Naive B cell (primary cell): ENCODE measurements at regions not wholly inside any gene's neighbourhood (a gene's known extent, or its start where the extent isn't known, plus 50 kb on each side); places are given as distances from the start of the nearest gene placed in this dataset.
"Not testable (repeated sequence)": the region's sequence is repeated elsewhere in the genome, so short reads cannot be mapped to it uniquely, and the experiment has no call there.

Experiments used
- ATAC-seq, 2 donors: fragments of 150-1000 bp; cut with Tn5 transposase; 2 replicates each; pipeline ENCODE4 v1.10.0; 2021; ENCODE audit warnings: low read depth in 2 of 2, mild to moderate bottlenecking in 2 of 2, moderate library complexity in 2 of 2
- DNase-seq: peaks from one replicate; pipeline ENCODE4 v3.0.0; 2022
- H3K27ac Mint-ChIP-seq, 6 donors: one replicate each; pipeline ENCODE4 v1.8.0; 2020 to 2022; ENCODE audit warnings: mild to moderate bottlenecking in 6 of 6, mixed read lengths in 6 of 6, moderate library complexity in 5 of 6, inconsistent platforms in 2 of 6
- H3K27me3 Mint-ChIP-seq, 3 donors: one replicate each; pipeline ENCODE4 v1.8.0; 2021 to 2022; ENCODE audit warnings: mixed read lengths in 3 of 3, mild to moderate bottlenecking in 1 of 3
- H3K36me3 Mint-ChIP-seq, 2 donors: one replicate each; pipeline ENCODE4 v1.8.0; 2020 to 2022; ENCODE audit warnings: mixed read lengths in 2 of 2, inconsistent platforms in 1 of 2, mild to moderate bottlenecking in 1 of 2
- H3K4me1 Mint-ChIP-seq, 3 donors: one replicate each; pipeline ENCODE4 v1.8.0; 2020 to 2022; ENCODE audit warnings: mixed read lengths in 3 of 3, inconsistent platforms in 1 of 3, mild to moderate bottlenecking in 1 of 3, moderate library complexity in 1 of 3
- H3K4me3 Mint-ChIP-seq, 8 donors: one replicate each; pipeline ENCODE4 v1.8.0; 2020 to 2022; ENCODE audit warnings: mild to moderate bottlenecking in 8 of 8, mixed read lengths in 8 of 8, moderate library complexity in 8 of 8, inconsistent platforms in 2 of 8
- H3K9me3 Mint-ChIP-seq, 7 donors: one replicate each; pipeline ENCODE4 v1.8.0; 2020 to 2022; ENCODE audit warnings: mixed read lengths in 7 of 7, mild to moderate bottlenecking in 5 of 7, inconsistent platforms in 2 of 7, moderate library complexity in 1 of 7

GRCh38 chr20:55656231-55656775 is 349.0 kb downstream of the CBLN4 start:
- no peaks in the 10 kb centered on the region for H3K36me3 Mint-ChIP-seq
- no peaks in the 10 kb centered on the region for H3K4me1 Mint-ChIP-seq
- ATAC-seq: no peak
- DNase-seq: no peak
- peaks cover 0 to 14% (median 0%) of the 10 kb centered on the region in 7 donors for H3K9me3 Mint-ChIP-seq
- no peak overlapping the region for H3K27ac Mint-ChIP-seq
- no peak overlapping the region for H3K4me3 Mint-ChIP-seq
- H3K27me3 Mint-ChIP-seq: no peaks in the 10 kb centered on the region

- DNase-seq (no peak), ATAC-seq (no peak)
- Mint-ChIP-seq H3K9me3 (peaks cover 0 to 11% (median 4%) of the 10 kb centered on the region in 7 donors), H3K4me3 (no peak overlapping the region), H3K36me3 (no peaks in the 10 kb centered on the region), H3K27me3 (peaks cover 0 to 5% (median 0%) of the 10 kb centered on the region in 3 donors), H3K27ac (no peak overlapping the region), H3K4me1 (no peaks in the 10 kb centered on the region)
Measured at GRCh38 chr20:55650657-55651360, 354.5 kb downstream of the CBLN4 start.

- no peaks in the 10 kb centered on the region for H3K4me1 Mint-ChIP-seq
Measured at GRCh38 chr20:55649254-55649653, 356.1 kb downstream of the CBLN4 start.

GRCh38 chr20:55646851-55647250 is 358.5 kb downstream of the CBLN4 start:
- no peak for ATAC-seq
- Mint-ChIP-seq H3K4me3 (no peak overlapping the region), H3K9me3 (peaks cover 0 to 14% (median 6%) of the 10 kb centered on the region in 7 donors), H3K36me3 (no peaks in the 10 kb centered on the region), H3K27me3 (peaks cover 0 to 5% (median 0%) of the 10 kb centered on the region in 3 donors), H3K4me1 (no peaks in the 10 kb centered on the region), H3K27ac (no peak overlapping the region)
- no peak for DNase-seq

More at GRCh38 chr20:55649254-55649653, 356.1 kb downstream of the CBLN4 start:
- H3K36me3 Mint-ChIP-seq: no peaks in the 10 kb centered on the region
- H3K27me3 Mint-ChIP-seq: peaks cover 0 to 5% (median 0%) of the 10 kb centered on the region in 3 donors
- H3K4me3 Mint-ChIP-seq: no peak overlapping the region
- ATAC-seq (no peak), DNase-seq (no peak)
- H3K27ac Mint-ChIP-seq: no peak overlapping the region
- peaks cover 0 to 11% (median 4%) of the 10 kb centered on the region in 7 donors for H3K9me3 Mint-ChIP-seq

- Mint-ChIP-seq H3K4me1 (no peaks in the 10 kb centered on the region), H3K9me3 (peaks cover 0 to 7% (median 3%) of the 10 kb centered on the region in 7 donors), H3K36me3 (no peaks in the 10 kb centered on the region), H3K27ac (peak overlapping the region in 1 of 6 donors; percentile 27), H3K27me3 (no peaks in the 10 kb centered on the region), H3K4me3 (peak overlapping the region in 1 of 8 donors; percentile 27)
- ATAC-seq: no peak
- no peak for DNase-seq
Measured at GRCh38 chr20:55641497-55641896, 363.8 kb downstream of the CBLN4 start.

- H3K27me3 Mint-ChIP-seq: no peaks in the 10 kb centered on the region
- peaks cover 0 to 5% (median 0%) of the 10 kb centered on the region in 7 donors for H3K9me3 Mint-ChIP-seq
- no peaks in the 10 kb centered on the region for H3K36me3 Mint-ChIP-seq
- H3K4me1 Mint-ChIP-seq: no peaks in the 10 kb centered on the region
- ATAC-seq (no peak), DNase-seq (no peak)
- no peak overlapping the region for H3K4me3 Mint-ChIP-seq
- peak overlapping the region in 1 of 6 donors; percentile 87 for H3K27ac Mint-ChIP-seq
Measured at GRCh38 chr20:55635870-55636269, 369.4 kb downstream of the CBLN4 start.

- Mint-ChIP-seq H3K36me3 (no peaks in the 10 kb centered on the region), H3K9me3 (peaks cover 0 to 5% (median 0%) of the 10 kb centered on the region in 7 donors), H3K27ac (no peak overlapping the region), H3K4me3 (no peak overlapping the region), H3K4me1 (no peaks in the 10 kb centered on the region), H3K27me3 (no peaks in the 10 kb centered on the region)
- no peak for ATAC-seq
- DNase-seq: no peak
Measured at GRCh38 chr20:55632592-55632991, 372.7 kb downstream of the CBLN4 start.

- H3K27ac Mint-ChIP-seq, ATAC-seq, DNase-seq, H3K4me1 Mint-ChIP-seq, H3K36me3 Mint-ChIP-seq, H3K9me3 Mint-ChIP-seq, H3K4me3 Mint-ChIP-seq, H3K27me3 Mint-ChIP-seq: not testable (repeated sequence)
Measured at GRCh38 chr20:55629143-55629542, 376.2 kb downstream of the CBLN4 start.

- ATAC-seq (no peak), DNase-seq (no peak)
- H3K36me3 Mint-ChIP-seq: no peaks in the 10 kb centered on the region
- H3K9me3 Mint-ChIP-seq: peaks cover 0 to 12% (median 2%) of the 10 kb centered on the region in 7 donors
- no peak overlapping the region for H3K27ac Mint-ChIP-seq
- no peaks in the 10 kb centered on the region for H3K4me1 Mint-ChIP-seq
- H3K27me3 Mint-ChIP-seq: no peaks in the 10 kb centered on the region
- H3K4me3 Mint-ChIP-seq: no peak overlapping the region
Measured at GRCh38 chr20:55626716-55627115, 378.6 kb downstream of the CBLN4 start.

GRCh38 chr20:55616367-55616766 is 389.0 kb downstream of the CBLN4 start:
- DNase-seq: no peak
- Mint-ChIP-seq H3K36me3 (no peaks in the 10 kb centered on the region), H3K9me3 (peaks cover 2 to 33% (median 4%) of the 10 kb centered on the region in 7 donors), H3K27ac (no peak overlapping the region), H3K4me1 (no peaks in the 10 kb centered on the region), H3K4me3 (no peak overlapping the region), H3K27me3 (no peaks in the 10 kb centered on the region)
- no peak for ATAC-seq

GRCh38 chr20:55615818-55616217 is 389.5 kb downstream of the CBLN4 start:
- DNase-seq (no peak), ATAC-seq (no peak)
- Mint-ChIP-seq H3K27ac (no peak overlapping the region), H3K27me3 (no peaks in the 10 kb centered on the region), H3K4me3 (no peak overlapping the region), H3K4me1 (no peaks in the 10 kb centered on the region), H3K36me3 (no peaks in the 10 kb centered on the region), H3K9me3 (peaks cover 3 to 30% (median 8%) of the 10 kb centered on the region in 7 donors)

GRCh38 chr20:55614220-55614757 is 391.0 kb downstream of the CBLN4 start:
- Mint-ChIP-seq H3K9me3 (peaks cover 0 to 27% (median 6%) of the 10 kb centered on the region in 7 donors), H3K36me3 (no peaks in the 10 kb centered on the region), H3K4me1 (no peaks in the 10 kb centered on the region), H3K4me3 (no peak overlapping the region), H3K27ac (no peak overlapping the region), H3K27me3 (no peaks in the 10 kb centered on the region)
- DNase-seq (no peak), ATAC-seq (no peak)

GRCh38 chr20:55610756-55611155 is 394.6 kb downstream of the CBLN4 start:
- Mint-ChIP-seq H3K27ac (no peak overlapping the region), H3K4me1 (no peaks in the 10 kb centered on the region), H3K36me3 (no peaks in the 10 kb centered on the region), H3K4me3 (no peak overlapping the region), H3K9me3 (peaks cover 0 to 18% (median 5%) of the 10 kb centered on the region in 7 donors), H3K27me3 (no peaks in the 10 kb centered on the region)
- DNase-seq (no peak), ATAC-seq (no peak)

GRCh38 chr20:55605594-55605993 is 399.7 kb downstream of the CBLN4 start:
- Mint-ChIP-seq H3K4me3 (no peak overlapping the region), H3K9me3 (peaks cover 0 to 11% (median 2%) of the 10 kb centered on the region in 7 donors), H3K4me1 (no peaks in the 10 kb centered on the region), H3K27me3 (no peaks in the 10 kb centered on the region), H3K36me3 (no peaks in the 10 kb centered on the region), H3K27ac (no peak overlapping the region)
- ATAC-seq: no peak
- DNase-seq: no peak
